IMR-90 (cell line): ENCODE measurements at regions not wholly inside any gene's neighbourhood (a gene's known extent, or its start where the extent isn't known, plus 50 kb on each side); places are given as distances from the start of the nearest gene placed in this dataset.

Experiments
- ATAC-seq: fragments of 200-7000 bp; cut with Tn5 transposase; 2 replicates; pipeline ENCODE4 v1.9.1; 2020; ENCODE audit warnings: low read depth, mild to moderate bottlenecking, moderate library complexity
- BruUV-seq: library from RNA; stranded (reverse); fragments of 400-500 nt; replicated peaks from 2 replicates; lab custom pipeline; 2021; lab: Mats Ljungman, UMichigan
- CTCF ChIA-PET: fragments of 300-600 bp; formaldehyde crosslinking; extraction: SDS; loops from one replicate; lab custom pipeline; 2021; ENCODE audit warnings: antibody characterized with exemption; lab: Yijun Ruan, JAX
- POLR2A ChIA-PET: fragments of 300-600 bp; sonication (Branson Sonifier 250); formaldehyde crosslinking; loops from one replicate; lab custom pipeline; 2022; ENCODE audit warnings: antibody characterized with exemption; ENCODE audit not compliant: unreplicated experiment; lab: Charles Lee
- DNase-seq: peaks from one replicate; pipeline ENCODE4 v3.0.0; 2013
- H2AFZ ChIP-seq: replicated peaks from 2 replicates; pipeline ENCODE3; 2013; ENCODE audit warnings: low read length, mild to moderate bottlenecking; ENCODE audit not compliant: poor library complexity
- H2AK5ac ChIP-seq: 2 replicates; pipeline ENCODE4 v1.6.1; 2013; ENCODE audit warnings: low read depth, low read length, inconsistent platforms
- H2AK9ac ChIP-seq: replicated peaks from 2 replicates; pipeline ENCODE3; 2013; ENCODE audit warnings: mild to moderate bottlenecking, low read depth, low read length, moderate library complexity; ENCODE audit not compliant: poor library complexity
- H2BK120ac ChIP-seq: 2 replicates; pipeline ENCODE4 v1.6.1; 2013; ENCODE audit warnings: low read depth, low read length, inconsistent platforms
- H2BK15ac ChIP-seq: 3 replicates; pipeline ENCODE4 v1.6.1; 2013; ENCODE audit warnings: low read depth, low read length, inconsistent platforms
- H2BK20ac ChIP-seq: 2 replicates; pipeline ENCODE4 v1.6.1; 2013; ENCODE audit warnings: low read depth, mild to moderate bottlenecking, inconsistent platforms, low read length, moderate library complexity
- H2BK5ac ChIP-seq: 2 replicates; pipeline ENCODE4 v1.6.1; 2013; ENCODE audit warnings: mild to moderate bottlenecking, low read depth, low read length, inconsistent platforms; ENCODE audit not compliant: poor library complexity, severe bottlenecking
- H3K14ac ChIP-seq: replicated peaks from 2 replicates; pipeline ENCODE4 v1.6.1; 2013; ENCODE audit warnings: low read depth, low read length, inconsistent platforms
- H3K18ac ChIP-seq: 2 replicates; pipeline ENCODE4 v1.6.1; 2013; ENCODE audit warnings: low read depth, low read length, control low read depth
- H3K23ac ChIP-seq: 2 replicates; pipeline ENCODE4 v1.6.1; 2013; ENCODE audit warnings: low read depth, low read length, inconsistent platforms
- H3K27ac ChIP-seq: 2 replicates; pipeline ENCODE4 v1.5.1; 2013; ENCODE audit warnings: mild to moderate bottlenecking, control low read depth, low read length; ENCODE audit not compliant: insufficient read depth
- H3K27me3 ChIP-seq: 2 replicates; pipeline ENCODE4 v1.6.1; 2013; ENCODE audit warnings: low read length; ENCODE audit not compliant: control insufficient read depth, insufficient read depth
- H3K36me3 ChIP-seq: 2 replicates; pipeline ENCODE4 v1.6.1; 2013; ENCODE audit warnings: low read length, mixed read lengths; ENCODE audit not compliant: control insufficient read depth, insufficient read depth
- H3K4ac ChIP-seq: 2 replicates; pipeline ENCODE4 v1.6.1; 2013; ENCODE audit warnings: low read depth, low read length, inconsistent platforms
- H3K4me1 ChIP-seq: 2 replicates; pipeline ENCODE4 v1.6.1; 2013; ENCODE audit warnings: low read length, mixed read lengths; ENCODE audit not compliant: control insufficient read depth, insufficient read depth
- H3K4me2 ChIP-seq: 2 replicates; pipeline ENCODE4 v1.6.1; 2013; ENCODE audit warnings: low read depth, mild to moderate bottlenecking, control low read depth, low read length, moderate library complexity
- H3K4me3 ChIP-seq: 2 replicates; pipeline ENCODE4 v1.5.1; 2013; ENCODE audit warnings: low read depth, mild to moderate bottlenecking, control low read depth, low read length, moderate library complexity; ENCODE audit not compliant: insufficient read depth
- H3K56ac ChIP-seq: 2 replicates; pipeline ENCODE4 v1.6.1; 2013; ENCODE audit warnings: low read length, inconsistent platforms; ENCODE audit not compliant: insufficient read depth; ENCODE audit errors: extremely low read depth
- H3K79me1 ChIP-seq, 2 experiments: 2 replicates each; pipeline ENCODE4 v1.6.1; 2013; ENCODE audit warnings: low read length in 2 of 2, inconsistent platforms in 1 of 2, low read depth in 1 of 2
- H3K9ac ChIP-seq: 2 replicates; pipeline ENCODE4 v1.6.1; 2013; ENCODE audit warnings: low read depth, low read length, control low read depth
- H3K9me1 ChIP-seq: 2 replicates; pipeline ENCODE4 v1.6.1; 2013; ENCODE audit warnings: low read length, inconsistent platforms; ENCODE audit not compliant: insufficient read depth
- H3K9me3 ChIP-seq: 2 replicates; pipeline ENCODE4 v1.6.1; 2013; ENCODE audit warnings: low read length; ENCODE audit not compliant: control insufficient read depth, insufficient read depth
- H4K20me1 ChIP-seq: 2 replicates; pipeline ENCODE4 v1.6.1; 2013; ENCODE audit warnings: low read length, inconsistent platforms; ENCODE audit not compliant: insufficient read depth
- H4K5ac ChIP-seq: 2 replicates; pipeline ENCODE4 v1.6.1; 2013; ENCODE audit warnings: mild to moderate bottlenecking, low read depth, low read length, control low read depth
- H4K8ac ChIP-seq, 2 experiments: 2 replicates each; pipeline ENCODE4 v1.6.1; 2013; ENCODE audit warnings: low read depth in 2 of 2, low read length in 2 of 2, control low read depth in 1 of 2, inconsistent platforms in 1 of 2
- H4K91ac ChIP-seq: 2 replicates; pipeline ENCODE4 v1.6.1; 2013; ENCODE audit warnings: low read depth, low read length, inconsistent platforms; ENCODE audit not compliant: insufficient read depth
- BHLHE40 ChIP-seq: fragments of 150-350 bp; IDR thresholded peaks from 2 replicates; pipeline ENCODE4 v1.6.1; 2016; ENCODE audit warnings: mild to moderate bottlenecking, low read depth, low read length
- CEBPB ChIP-seq: IDR thresholded peaks from 2 replicates; pipeline ENCODE4 v1.6.1; 2012; ENCODE audit warnings: low read depth, low read length, improper control_type of control experiment
- CHD1 ChIP-seq: IDR thresholded peaks from 2 replicates; pipeline ENCODE4 v1.6.1; 2012; ENCODE audit warnings: low read depth, low read length, improper control_type of control experiment
- CTCF ChIP-seq: conservative IDR thresholded peaks from 2 replicates; pipeline ENCODE4 v1.5.1; 2012; ENCODE audit warnings: mild to moderate bottlenecking, low read depth, low read length, improper control_type of control experiment
- ELK1 ChIP-seq: fragments of 150-350 bp; IDR thresholded peaks from 2 replicates; pipeline ENCODE4 v1.6.1; 2016; ENCODE audit warnings: low read depth, mild to moderate bottlenecking, low read length, moderate library complexity, borderline replicate concordance
- FOS ChIP-seq: fragments of 150-350 bp; IDR thresholded peaks from 2 replicates; pipeline ENCODE4 v1.6.1; 2016; ENCODE audit warnings: low read depth, low read length
- MAZ ChIP-seq: IDR thresholded peaks from 2 replicates; pipeline ENCODE4 v1.6.1; 2012; ENCODE audit warnings: low read depth, mild to moderate bottlenecking, low read length, improper control_type of control experiment, moderate library complexity, borderline replicate concordance
- MXI1 ChIP-seq: IDR thresholded peaks from 2 replicates; pipeline ENCODE4 v1.6.1; 2012; ENCODE audit warnings: low read depth, mild to moderate bottlenecking, low read length, moderate library complexity, borderline replicate concordance
- NFE2L2 ChIP-seq: fragments of 150-350 bp; IDR thresholded peaks from 2 replicates; pipeline ENCODE4 v1.6.1; 2016; ENCODE audit warnings: low read depth, mild to moderate bottlenecking, low read length
- POLR2A ChIP-seq: IDR thresholded peaks from 2 replicates; pipeline ENCODE4 v1.6.1; 2012; ENCODE audit warnings: mild to moderate bottlenecking, low read depth, low read length
- RCOR1 ChIP-seq: IDR thresholded peaks from 2 replicates; pipeline ENCODE4 v1.6.1; 2012; ENCODE audit warnings: mild to moderate bottlenecking, low read length, improper control_type of control experiment; ENCODE audit not compliant: insufficient replicate concordance
- RFX5 ChIP-seq: IDR thresholded peaks from 2 replicates; pipeline ENCODE4 v1.8.0; 2012; ENCODE audit warnings: low read depth, mild to moderate bottlenecking, low read length, moderate library complexity
- WGBS, 2 experiments: methylation state at CpG; one replicate each; pipeline versions ENCODE4 v1.1.5 to v1.1.7; 2013; ENCODE audit warnings: missing lambda C conversion rate in 2 of 2; ENCODE audit not compliant: insufficient read length in 1 of 2; ENCODE audit errors: extremely low coverage in 2 of 2; 5-methylcytosine and 5-hydroxymethylcytosine counted together
- dilution Hi-C: fragments of 300-500 bp; cut with HindIII; formaldehyde crosslinking; loops from one replicate; pipeline ENCODE4 v1.14.3; 2018; ENCODE audit warnings: low sequenced_read_pairs; ENCODE audit not compliant: unreplicated experiment
- in situ Hi-C: fragments of 300-500 bp; cut with MboI; formaldehyde crosslinking; loops from 3 replicates; pipeline ENCODE4 v1.14.3; 2019; ENCODE audit warnings: low sequenced_read_pairs, inconsistent platforms, mixed read lengths
- intact Hi-C: fragments of 100-400 bp; cut with micrococcal nuclease; formaldehyde crosslinking; loops from 2 replicates; pipeline ENCODE4 v1.10.0; 2022

GRCh38 chr6:169335301-169335700, 81.7 kb upstream of the THBS2 start:
- Histone ChIP-seq H2BK20ac (no peak overlapping the region), H3K56ac (no peak overlapping the region), H3K79me1 (no peaks in the 10 kb centered on the region), H2BK5ac (no peak overlapping the region), H3K4me2 (no peak overlapping the region), H3K4me3 (no peak overlapping the region), H4K20me1 (no peaks in the 10 kb centered on the region), H3K27ac (no peak overlapping the region), H2BK120ac (no peak overlapping the region), H3K9me3 (no peaks in the 10 kb centered on the region), H2BK15ac (no peak overlapping the region), H3K18ac (no peak overlapping the region), H3K4me1 (no peaks in the 10 kb centered on the region), H2AK9ac (no peak overlapping the region), H3K36me3 (no peaks in the 10 kb centered on the region), H3K9me1 (no peaks in the 10 kb centered on the region), H4K91ac (no peak overlapping the region), H2AK5ac (no peak overlapping the region), H4K5ac (no peak overlapping the region; the same call in 1 of the 2 replicates), H4K8ac (no peak overlapping the region), H3K14ac (no peak overlapping the region), H3K9ac (no peak overlapping the region), H3K27me3 (no peaks in the 10 kb centered on the region), H3K4ac (no peak overlapping the region), H2AFZ (no peak overlapping the region), H3K23ac (no peak overlapping the region)
- ChIA-PET POLR2A (no interaction called here), CTCF (interaction anchor here (1.1 kb wide), 1 partner anchor 11 kb away, joined by 3 read pairs; no protein-coding TSS in a partner anchor)
- no peak for ATAC-seq
- TF ChIP-seq RCOR1, result no peak
- TF ChIP-seq MAZ, result no peak
- TF ChIP-seq MXI1, result no peak
- TF ChIP-seq NFE2L2, result no peak
- TF ChIP-seq CEBPB, result no peak
- TF ChIP-seq FOS, result no peak
- TF ChIP-seq BHLHE40, result no peak
- TF ChIP-seq ELK1, result no peak
- no peak for TF ChIP-seq POLR2A
- no peak for TF ChIP-seq RFX5
- no peak for TF ChIP-seq CHD1
- TF ChIP-seq CTCF, result no peak
- no TSS peak for BruUV-seq
- dilution Hi-C loops (no loop called here), in situ Hi-C loops (no loop called here), intact Hi-C loops (no loop called here)
- no peak for DNase-seq
- 90% methylated on average over 2 of the region's 4 CpGs; no CpG with 5 or more reads in 1 of the 2 experiments for WGBS, 2 experiments
